NCI-H187 treated with DMSO at 0.1 percent for 48 hours (cell line): ENCODE measurements at regions not wholly inside any gene's neighbourhood (a gene's known extent, or its start where the extent isn't known, plus 50 kb on each side); places are given as distances from the start of the nearest gene placed in this dataset.

ENCODE experiments used
- DNase-seq: peaks from one replicate; lab custom pipeline; 2025; lab: John Stamatoyannopoulos, UW

DNA sequence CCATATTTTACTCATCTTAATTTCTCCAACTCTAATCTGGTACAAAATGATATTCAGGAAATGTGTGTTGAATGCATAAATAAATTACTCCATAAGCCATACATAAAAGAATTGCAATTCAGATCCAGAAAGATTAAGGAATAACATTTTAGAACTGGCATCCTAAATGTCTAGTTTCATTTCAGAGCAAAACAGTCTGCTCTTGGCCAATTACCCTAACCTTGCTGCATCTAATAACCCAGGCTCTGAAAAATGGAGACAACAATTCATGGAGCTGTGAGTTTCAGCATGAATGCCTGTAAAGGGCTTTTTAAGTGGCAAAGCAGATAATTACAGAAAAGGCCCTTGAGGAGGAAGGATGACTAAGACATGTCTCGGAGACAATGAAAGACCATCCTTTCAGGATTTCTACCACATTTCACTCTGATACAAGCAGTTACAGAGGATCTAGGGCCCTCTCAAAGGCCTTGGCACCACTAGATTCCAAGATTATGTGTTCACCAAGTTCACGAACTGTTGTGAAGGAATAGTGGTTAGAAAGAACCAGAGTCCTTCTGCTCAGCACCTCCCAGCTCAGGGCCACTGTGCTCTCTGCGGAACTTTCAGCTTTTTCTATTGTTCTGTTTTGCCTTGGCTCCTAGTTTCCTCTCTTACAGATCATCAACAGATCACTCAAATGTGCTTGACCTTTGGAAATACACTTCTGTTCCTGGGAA is 157.6 kb upstream of the BLID start:
- DNase-seq, result peak; percentile 85

DNA sequence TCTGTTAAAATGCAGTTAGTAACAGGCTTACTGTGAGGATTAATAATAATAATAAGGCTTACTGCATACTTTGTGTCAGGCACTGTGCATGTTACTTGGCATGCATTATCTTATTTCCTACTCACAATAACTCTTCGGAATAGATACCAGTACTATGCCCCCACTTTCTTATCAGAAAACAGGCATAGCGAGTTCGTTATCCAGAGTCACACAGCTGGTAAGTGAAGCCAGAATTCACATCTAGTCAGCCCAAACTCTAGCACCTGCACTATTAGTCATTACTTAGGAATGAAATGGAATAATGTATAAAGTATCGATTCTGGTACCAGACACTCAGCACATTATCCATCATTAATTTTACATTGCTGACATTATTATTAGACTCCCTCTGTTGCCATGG is 155.7 kb upstream of the BLID start:
- DNase-seq, result no peak

DNA sequence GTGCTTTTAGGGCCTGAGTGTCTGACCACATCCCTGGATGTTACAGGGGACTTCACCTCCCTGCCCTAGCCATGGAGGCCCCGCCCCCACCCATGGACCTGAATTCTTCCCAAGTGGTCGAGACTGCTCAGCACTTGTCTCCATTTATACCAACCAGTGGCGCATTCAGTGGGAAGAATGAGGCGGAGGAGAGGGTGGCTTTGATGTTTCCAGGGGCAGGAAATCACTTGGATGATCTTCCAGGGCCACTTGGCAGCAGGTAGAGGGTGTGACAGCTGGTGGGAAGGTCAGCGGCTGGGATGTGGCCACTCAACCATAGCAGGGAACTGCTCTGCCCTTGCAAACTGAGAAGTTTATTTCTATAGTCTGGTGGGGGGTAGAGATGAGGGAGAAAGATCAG is 155.1 kb upstream of the BLID start:
- no peak for DNase-seq

DNA sequence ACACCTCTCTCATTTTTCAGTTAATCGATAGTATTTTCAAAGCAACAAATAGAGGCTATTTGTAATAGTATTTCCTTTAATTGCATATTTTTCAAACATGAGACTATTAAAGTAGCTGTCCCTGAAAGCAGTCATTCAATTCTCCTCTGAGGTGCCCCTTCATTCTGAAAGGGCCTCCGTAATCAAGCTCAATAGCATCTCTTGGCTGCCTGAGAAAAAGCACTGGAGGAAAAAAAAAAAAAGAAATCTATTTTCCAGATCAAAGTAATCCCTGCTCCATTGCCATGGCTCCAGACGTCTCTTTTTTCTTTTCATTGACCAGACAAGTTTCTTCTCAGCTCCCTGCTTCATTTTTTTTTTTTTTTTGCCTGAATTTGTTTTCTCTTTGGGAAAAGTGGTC is 154.5 kb upstream of the BLID start:
- no peak for DNase-seq

DNA sequence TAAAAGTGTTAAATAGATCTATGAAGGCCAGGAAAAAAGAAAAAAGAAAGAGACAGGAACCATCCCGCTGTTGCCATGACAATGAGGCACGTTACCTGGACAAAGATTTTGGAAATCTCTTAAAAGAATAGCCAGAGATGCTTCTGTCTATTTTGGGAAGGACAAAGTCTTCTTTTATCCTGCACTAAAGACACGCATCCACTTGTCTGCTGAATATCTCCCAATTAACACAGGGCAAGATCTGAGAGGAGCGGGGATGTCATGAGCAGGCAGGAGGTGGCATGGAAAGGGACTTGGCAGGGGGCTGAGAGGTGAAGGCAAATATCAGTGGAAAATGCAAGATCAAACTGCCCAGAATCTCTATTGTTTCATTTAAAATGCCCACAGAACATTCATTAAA is 153.8 kb upstream of the BLID start:
- DNase-seq, result no peak

DNA sequence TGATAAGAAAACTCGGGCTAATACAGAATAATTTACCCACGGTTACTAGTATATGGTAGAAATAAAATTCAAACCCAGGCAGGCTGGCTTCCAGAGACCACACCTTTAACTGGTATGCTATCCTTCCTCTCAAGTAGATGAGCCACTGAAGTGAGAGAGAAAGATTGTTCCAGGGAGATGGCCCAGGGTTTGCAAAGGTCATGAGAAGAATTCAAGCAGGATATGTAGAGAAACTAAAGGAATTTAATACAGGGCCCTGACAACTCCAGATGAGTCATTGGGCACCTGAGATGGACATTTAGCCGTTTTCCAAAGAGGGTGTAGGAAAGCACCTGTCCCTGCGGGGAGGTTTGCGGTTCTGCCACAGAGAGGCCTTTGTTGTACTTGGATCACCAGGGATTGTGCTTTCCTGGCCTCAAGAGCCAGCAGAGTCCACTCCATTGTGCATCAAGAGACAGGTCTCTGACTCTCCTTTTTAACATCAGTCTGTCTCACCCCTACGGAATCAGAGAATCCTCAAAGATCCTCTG is 152.7 kb upstream of the BLID start:
- DNase-seq, result no peak

DNA sequence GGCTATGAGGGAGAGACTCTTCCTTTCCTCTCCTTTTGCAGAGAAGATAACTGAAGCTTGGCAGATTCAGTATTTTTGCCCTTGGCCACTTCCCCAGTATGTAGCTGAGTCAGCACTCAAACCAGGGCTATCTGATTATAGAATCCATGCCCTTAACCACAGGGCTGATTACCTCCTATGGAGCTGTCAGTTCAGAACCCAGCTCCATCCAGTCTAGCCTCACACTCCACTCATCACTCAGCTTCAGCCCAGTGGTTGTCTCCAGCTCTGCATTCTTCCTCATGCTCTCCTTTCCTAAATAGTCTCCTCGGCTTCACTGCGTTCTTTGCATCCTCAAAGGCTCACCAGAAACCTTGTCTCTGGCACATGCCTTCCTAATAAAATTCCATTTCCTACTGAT is 151.6 kb upstream of the BLID start:
- no peak for DNase-seq

DNA sequence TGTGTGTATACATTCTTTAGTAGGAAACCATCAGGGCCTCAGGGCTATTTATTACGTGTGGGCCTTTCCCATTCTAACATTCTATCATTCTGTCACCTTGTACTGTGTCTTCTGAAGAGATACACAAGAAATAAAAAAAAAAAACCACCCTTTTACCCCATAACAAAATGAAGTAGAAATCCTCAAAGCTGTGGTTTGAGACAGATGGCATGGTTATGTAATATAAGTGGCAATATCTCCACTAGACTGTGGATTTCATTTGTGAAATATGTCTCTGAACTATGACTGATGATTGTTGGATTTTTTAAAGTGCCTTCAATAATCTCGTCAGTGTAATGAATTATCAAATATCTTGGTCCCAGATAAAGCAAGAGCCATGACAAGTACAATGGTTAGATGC is 150.0 kb upstream of the BLID start:
- DNase-seq, result no peak

DNA sequence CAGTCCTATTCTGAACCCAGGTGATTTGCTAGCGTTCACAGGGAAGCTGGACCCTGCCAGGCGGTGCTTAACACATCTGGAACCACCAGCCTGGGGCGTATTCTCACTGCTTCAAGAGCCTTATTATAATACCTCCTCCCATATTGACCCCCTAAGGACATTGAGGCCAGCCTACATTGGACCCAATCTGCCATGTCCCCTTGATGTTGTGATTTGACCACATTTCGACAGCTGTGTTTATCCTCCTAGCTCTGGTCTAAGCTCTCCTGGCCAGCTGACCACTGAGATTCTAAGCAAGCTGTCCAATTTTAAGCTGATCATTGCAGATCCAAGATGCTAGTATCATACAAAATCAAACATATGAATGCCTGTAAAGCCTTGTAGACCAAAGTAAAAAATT is 148.1 kb upstream of the BLID start:
- DNase-seq, result no peak

DNA sequence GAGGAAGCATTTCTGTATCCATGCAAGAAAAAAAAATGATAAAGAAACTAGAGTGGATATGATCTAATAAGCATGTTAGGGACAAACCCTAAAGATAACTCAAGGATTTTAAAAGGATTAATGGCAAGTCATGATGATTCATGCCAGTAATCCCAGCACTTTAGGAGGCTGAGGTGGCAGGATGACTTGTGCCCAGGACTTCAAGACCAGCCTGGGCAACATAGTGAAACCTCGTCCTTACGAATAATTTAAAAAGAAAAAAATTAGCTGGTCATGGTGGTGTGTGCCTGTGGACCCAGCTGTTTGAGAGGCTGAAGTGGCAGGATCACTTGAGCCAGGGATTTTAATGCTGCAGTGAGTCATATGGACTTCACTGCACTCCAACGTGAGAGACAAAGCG is 145.5 kb upstream of the BLID start:
- DNase-seq, result no peak

DNA sequence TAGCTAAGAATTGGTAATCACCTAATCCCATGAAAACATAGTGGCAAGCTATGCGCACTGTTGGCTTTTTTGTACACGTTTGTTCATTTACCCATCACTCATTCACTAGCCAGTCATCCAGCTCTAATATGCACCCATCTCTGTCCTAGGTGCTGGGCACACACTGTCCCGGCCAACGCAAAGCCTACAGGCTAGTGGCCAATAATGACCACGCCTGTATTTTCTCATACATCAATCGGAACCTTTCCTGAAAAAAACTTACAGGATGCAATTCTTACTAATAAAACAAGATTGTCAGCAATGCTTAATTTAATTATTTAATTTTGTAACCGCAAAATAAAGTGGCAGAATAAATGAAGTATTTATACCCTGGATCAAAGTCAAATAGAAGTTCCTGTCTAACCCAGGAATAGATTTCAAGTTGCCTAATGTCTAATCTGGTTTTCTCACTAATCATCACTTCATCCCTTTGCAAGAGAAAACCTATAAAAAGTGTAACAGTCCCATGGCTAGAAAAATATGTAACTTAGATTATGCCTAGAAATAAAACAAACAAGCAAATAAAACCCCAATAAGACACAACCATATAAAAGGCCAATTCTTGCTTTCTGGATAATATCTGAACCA is 143.3 kb upstream of the BLID start:
- no peak for DNase-seq

DNA sequence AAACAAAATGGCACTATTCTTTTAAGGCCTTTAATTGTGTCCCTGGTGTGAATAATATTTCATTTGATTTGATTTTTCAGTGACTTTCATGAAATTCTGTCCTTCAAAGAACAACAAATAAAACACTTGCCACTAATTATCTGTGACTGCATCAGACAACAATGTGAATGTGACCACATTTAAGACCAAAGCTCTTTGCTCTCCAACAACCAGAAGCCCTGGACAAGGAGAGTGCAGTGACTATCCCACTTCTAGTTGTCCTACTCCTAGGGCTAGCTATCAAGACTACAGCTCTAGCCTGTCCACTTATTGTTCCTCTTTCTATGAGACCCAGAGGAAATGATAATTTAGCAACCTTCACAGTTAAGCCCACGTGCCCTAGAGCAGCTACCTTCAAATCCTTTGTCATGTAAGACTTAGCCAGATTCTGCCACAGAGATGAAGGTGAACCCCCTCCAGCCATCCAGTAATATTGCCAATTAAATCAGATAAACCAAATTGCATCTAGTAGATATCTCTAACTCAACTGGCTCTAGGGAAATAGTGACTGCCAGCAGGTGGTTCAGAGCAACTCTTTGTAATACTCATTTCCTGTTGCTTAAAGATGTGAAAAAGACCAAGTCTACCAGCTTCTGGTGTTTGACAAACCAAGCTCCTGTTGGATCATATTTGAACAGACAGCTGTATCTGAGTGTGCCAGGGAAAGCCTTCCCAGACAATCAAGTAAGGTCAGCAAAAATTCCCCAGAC is 142.6 kb upstream of the BLID start:
- no peak for DNase-seq

DNA sequence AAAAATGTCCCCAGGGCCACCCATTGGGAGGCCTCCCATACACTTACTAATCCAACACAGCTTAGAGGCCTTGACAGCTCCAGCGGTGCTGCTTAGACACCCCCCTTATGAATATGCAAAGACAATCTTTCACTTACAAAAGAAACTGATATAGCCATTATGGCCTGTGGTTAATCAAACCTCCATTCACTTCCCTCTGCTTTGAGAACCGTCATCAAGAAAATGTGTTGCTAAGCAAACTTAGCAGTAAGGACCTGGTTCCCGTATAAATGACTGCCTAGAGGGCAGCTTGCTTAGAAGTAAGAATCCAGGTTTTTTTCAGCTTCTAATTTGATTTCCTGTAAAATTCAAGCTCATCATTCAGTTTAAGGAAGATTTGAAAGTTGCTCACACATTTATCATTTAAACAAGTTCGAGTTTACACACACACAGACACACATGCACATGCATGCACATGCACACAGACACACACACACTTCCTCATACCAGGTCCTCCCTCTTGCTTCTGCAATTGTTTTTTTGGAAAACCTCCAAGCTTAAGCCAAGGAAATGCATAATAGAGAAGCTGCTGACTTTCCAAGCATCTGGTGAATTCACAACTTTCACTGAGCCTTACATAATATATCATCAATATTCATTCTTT is 137.7 kb upstream of the BLID start:
- no peak for DNase-seq

DNA sequence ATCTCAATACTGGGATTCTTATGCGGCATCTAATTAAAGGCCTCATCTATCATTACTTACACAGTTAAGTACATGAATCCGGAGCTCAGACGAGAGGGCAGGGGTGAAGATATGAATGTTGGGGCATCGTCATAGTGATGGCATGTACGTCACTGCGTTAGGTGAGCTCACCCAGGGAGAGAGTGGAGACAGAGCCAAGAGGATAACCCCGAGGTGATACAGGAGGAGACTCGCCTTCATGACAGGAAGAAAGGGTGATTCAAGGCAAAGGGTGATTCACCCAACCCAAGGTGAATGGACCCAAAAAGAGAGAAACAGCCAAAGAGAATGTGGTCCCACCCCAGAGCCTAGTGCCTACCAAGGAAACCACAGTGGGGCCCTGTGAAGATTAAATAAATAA is 132.9 kb upstream of the BLID start:
- no peak for DNase-seq

DNA sequence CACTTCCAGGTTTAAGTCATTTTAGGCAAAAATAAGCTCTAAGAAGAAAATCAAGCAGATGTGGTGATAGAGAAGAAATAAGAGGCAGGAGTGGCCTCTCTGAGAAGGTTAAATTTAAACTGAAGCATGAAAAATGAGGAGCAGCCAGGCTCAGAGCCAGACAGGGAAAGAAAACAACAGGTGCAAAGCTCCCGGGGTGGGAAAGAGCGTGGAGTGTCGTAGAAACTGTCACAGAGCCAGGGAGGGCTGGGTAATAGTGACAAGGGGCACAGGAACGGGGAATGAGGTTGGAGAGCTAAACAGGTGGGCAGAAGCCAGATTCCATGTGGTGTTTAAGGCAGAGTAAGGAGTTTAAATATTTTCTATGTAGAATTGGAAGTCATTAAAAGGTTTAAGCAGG is 132.1 kb upstream of the BLID start:
- peak; percentile 66 for DNase-seq

DNA sequence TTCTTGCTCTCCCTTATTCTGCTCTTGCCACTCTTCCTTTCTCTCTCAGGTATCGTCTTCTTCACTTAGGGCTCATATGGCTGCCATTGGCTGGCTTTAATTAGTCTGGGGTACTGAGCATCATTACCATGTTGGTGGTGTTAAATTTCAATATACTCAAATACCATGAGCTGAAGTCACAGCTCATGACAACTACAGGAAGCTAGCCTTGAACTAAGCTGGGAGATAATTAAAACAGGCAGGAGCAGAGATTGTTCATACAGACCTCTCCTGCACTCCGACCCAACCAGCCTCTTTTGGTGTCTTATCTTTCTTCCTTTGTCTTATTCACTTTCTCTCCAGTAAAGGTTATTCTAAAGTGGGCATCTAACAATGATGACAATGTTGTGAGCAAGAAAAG is 130.9 kb upstream of the BLID start:
- no peak for DNase-seq

DNA sequence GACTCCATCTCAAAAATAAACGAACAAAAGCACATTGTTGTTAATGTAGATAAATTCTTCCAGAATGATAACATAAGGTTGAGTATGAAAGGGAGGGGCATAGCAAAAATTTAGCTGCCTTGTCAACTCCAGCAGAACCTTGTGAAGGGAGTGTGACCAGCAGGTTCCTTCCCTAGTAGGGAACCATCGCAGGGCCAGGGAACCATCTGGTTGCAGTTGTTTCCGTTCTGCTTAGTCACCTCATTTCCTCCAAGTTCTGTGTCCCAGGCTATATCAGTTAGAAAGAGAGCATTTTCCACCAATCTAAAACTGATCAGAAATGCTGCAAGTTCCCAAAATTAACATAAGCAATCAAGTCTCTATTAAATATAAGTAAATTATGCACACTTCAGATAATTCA is 126.7 kb upstream of the BLID start:
- no peak for DNase-seq

DNA sequence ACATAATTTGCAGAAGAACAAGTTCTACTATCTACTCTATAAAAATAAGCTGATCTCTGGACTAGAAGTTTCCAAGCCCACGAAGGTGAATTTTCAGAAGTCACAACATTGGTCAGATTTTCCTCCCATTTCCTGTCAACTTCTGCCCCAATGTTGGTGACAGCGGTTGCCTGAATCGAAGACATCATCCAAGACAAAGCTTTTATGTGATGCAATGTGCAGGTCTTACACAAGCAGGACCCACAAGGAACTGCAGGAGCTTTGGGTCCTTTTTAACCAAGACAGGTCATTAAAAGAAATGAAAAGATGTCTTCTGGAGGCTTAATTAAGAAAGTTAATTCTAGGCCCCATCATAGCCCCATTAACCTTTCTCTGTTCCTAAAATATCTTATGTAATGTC is 125.6 kb upstream of the BLID start:
- no peak for DNase-seq

DNA sequence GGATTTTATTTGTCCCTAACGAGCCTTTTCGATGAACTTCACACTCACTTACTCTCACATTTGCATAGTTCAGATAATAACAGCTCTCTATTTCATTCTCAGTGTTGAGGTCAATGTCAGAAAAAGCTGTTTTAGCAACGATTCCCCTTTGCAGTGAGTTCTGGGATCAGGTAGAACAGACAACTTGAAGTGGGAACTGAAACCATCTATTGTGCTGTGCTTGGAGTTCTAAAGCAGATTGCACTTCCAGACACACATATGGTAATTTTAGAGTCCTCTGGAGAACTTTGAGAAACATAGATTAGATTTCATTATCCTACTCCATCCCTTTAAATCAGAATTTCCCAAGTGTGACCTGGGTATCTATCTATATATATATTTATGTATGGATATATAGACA is 124.6 kb upstream of the BLID start:
- DNase-seq, result no peak

DNA sequence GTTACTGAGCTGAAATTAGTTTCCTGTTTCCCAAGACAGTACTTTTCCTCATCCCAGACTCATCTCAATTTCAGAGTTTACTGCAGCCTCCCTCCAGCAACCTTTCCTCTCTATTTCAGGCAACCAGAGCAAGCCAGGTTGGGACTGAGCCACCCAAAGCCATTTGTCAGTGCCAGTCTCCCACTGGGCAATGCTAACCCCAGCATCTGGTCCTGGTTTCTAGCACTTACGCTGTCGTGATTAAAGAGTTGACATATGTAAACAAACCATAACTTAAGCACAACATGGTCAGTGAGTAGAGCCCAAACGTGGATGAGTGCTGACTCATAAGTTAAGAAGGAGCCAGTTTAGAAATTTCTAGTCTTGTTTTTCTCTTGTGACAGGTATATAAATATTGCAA is 119.6 kb upstream of the BLID start:
- DNase-seq, result peak; percentile 60

DNA sequence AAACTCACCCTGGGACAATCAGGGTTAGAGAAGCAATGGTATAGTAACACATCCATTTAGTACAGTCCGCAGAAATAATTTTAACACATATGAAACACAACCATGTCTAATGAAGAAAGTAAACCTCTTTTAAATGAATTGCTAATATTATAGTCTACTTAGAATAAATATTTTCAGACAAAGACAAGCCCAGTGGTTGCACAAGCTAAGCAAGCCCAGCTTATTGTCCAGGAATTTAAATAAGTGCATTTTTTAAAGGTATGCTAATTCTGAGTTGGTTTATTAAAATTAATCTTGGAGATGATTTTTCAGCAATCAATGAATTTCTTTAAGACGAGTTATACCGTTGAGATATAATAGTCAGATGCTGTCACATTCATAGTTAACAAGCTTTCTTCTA is 118.8 kb upstream of the BLID start:
- DNase-seq, result no peak

DNA sequence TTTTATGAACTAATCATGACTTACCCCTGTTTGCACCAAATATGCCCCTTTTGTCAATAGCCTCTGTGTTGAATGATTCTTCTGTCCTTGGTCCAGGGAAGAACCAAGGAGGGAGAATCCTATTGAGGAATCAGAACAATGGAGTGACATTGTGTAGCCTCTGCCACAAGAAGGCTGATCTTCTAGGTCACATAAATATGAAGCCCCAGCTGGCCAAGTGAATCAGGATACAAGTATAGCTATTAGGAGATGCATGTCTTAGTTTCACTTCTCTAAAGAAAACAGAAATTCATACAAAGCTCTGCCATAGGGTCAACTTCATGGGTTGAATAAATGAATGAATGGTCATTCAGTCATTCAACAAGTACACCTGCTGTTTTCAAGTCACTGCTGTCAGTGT is 118.2 kb upstream of the BLID start:
- no peak for DNase-seq

DNA sequence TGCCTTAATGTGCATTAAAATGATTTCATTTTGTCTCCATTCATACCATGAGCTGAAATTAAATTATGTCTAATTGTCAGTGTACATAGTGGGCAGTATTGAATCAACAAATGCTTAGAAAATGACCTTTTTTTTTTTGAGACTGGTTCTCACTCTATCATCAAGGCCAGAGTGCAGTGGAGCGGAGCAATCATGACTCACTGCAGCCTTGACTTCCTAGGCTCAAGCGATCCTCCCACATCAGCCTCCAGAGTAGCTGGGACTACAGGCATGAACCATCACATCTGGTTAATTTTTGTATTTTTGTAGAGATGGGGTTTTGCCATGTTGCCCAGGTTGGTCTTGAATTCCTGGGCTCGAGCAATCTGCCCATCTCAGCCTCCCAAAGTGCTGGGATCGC is 117.0 kb upstream of the BLID start:
- DNase-seq, result no peak
